ENCODE measurements at regions not wholly inside any gene's neighbourhood (a gene's known extent, or its start where the extent isn't known, plus 50 kb on each side); places are given as distances from the start of the nearest gene placed in this dataset.

DNA sequence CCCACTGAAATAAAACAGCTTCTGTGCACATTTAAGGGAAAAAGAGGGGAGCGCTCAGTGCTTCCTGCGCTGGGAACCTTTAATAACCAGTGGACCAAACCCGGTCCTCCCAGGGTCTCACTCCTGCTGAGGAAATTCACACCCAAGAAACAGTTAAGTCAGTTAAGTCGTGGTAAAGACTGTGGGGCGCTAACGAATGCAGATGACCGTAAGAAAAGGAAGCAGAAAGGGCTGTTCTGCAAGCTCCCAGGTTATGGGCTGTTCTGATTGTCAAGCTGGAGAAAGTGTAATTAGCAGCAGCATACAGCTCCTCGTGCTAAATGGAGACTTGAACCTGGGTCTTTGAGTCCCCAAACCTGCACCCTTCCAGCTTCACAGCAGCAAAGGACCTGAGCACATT is 536.6 kb downstream of the NPHP4 start:
- no peak for DNase-seq

DNA sequence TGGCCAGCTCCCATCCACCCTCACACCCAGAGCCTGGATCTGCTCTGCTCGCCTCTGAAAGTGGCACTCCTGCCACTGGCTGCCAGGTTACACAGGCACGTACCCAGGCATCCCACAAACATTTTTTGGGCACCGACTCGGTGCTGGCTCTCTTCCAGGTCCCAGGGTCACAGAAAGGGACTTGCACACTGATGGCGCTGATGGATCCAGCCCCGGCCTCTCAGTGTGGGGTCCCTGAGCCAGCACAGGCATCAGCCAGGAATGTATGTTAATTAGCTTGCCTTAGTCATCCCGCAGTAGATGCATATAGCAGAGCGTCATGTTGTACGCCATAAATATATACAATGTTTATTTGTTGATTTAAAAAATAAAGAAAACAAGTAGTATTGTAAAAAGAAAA is 537.2 kb downstream of the NPHP4 start:
- no peak for DNase-seq

DNA sequence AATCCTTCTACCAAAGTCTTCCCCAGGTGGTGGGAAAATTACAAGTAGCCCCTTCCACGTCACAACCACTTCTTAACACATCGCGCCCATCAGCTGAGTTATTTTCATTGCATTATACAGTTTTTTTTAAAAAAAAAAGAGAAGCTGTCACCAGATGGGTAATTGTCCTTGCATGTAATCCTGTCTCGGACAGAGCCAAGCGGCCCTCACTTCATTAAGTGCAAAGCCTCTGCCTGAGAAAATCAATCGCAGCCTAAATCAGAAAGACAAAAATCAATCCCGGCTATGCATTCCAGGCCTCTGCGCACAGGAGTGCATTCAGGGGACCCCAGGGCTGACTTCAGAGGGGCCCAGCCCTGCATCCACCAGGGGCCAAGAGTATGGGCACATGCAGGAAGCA is 538.9 kb downstream of the NPHP4 start:
- DNase-seq = no peak

DNA sequence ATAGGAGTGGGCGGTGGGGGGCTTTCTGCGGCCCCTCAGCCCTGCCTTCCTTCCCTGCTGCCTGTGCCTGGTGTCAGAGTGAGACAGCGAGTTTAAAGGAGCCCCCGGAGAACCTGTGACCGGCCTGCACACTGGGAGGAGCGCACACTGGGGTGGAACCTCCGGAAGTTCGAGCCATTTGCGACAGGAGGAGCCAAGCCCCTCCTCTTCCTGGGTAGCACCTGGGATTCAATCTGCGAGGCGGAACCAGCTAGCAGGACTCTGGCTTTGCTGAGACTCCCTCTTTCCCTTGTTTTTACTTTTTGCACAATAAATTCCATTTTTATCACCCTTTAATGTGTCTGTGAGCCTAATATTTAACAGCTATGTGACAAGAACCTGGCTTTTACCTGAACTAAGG is 540.6 kb downstream of the NPHP4 start:
- DNase-seq = no peak

DNA sequence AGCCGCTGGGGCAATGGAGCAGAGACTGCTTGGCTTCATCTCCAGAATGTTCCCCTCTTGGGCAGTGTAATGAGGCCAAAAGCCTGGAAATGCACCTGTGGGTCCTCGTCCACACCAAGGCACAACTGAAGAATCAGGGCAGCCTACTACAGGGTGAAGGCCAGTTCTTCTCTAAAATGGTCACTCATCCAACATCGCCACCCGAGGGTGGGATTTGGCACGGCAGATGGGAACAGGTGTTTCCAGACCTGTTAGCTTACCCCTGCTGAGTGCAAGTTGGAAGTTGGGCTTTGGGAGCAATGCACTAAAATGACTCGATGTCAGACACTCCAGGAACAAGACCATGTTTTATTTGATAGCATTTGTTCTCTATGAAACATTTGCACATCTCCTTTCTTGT is 543.7 kb downstream of the NPHP4 start:
- peak in 2 of 4 experiments; percentile 4 for DNase-seq

DNA sequence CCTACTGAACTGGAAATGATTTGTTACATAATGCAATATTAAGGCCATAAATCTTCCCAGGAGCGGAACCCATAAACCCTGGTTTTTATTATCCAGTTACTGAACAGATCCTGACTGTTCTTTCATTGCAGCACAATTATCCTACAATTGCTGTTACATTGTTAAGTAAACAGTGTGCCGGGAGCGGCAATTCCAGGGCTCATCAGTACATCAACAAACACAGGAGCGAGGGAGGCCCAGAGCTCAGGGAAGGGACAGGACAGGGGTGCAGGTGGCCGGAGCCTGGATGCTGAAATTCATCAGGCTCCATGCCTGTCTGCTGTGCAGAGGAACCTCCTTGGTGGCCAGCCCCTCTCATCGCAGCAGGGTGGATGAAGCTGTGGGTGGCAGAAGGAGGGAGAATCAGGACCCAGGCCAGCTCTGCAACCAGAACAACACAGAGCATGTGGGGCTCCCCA is 544.7 kb downstream of the NPHP4 start:
- DNase-seq = no peak

DNA sequence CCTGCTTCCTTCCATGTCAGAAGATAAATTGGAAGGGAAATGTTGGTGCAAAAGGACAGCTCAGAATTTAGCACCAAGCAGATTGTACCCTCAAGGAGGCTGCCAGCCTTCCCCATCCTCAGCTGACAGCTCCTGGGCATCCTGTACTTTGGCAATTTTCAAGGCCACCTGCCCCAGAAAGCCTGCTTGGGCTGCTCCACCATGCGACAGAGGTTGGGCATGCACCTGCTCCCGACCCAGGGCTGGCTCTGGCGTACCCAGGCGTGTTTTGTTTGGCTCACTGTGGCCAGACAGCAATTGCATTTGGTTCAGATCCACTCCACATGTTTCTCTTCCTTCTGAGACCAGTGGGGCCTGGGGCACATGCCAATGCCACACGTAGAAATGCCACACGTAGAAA is 547.8 kb downstream of the NPHP4 start:
- no peak for DNase-seq

DNA sequence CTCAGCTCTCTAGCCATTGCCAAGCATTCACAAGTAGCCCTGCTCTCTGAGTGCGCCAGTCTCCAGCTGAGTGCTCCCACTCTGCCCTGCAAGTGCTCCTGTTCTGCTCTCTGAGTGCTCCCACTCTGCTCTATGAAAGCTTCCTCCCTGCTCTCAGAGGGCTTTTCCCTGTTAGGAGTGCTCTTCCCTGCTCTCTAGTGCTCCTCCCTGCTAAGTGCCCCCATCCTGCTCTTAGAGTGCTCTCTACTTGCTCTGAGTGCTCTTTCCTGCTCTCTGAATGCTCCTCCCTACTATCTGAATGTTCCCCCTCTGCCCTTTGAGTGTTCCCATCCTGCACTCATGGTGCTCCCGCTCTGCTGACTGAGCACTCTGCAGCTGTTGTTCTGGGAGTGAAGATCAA is 555.4 kb downstream of the NPHP4 start:
- DNase-seq = no peak

DNA sequence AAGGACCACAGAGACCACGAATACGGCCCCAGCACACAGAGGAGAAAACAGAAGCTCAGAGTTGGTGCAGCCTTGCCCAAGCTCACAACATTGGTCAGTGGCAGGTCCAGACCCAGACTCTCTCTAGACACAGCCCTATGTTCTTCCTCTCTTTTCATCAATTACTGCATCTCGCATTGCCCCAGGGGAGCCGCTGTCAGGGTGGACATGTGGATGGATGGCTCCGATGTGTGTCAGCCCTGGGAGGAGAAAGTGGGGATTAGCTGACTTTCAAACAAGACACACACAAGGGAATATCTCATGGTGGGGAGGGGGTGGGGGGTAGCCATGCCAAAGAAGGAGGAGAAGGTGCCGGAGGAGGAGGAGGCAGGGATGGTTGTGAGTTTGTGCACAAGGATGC is 556.8 kb downstream of the NPHP4 start:
- no peak for DNase-seq

DNA sequence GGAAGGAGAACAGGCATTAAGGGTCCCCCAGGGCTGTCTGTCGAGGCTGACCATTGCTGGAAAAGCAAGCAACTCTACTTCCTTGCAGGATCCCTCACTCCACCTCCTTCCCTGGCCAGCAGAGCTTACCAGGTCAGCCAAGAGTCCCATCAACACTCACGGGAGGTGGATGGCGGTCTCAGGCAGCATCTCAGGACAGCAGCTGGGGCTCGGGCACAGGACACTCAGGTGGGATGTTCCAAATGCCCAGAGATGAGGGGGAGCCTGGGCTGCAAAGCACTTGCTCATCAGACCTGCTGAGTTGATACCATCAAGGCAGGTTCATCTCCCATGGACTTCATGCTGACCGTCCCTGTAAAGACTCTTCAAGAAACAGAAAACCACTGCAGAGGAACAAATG is 559.8 kb downstream of the NPHP4 start:
- no peak for DNase-seq

DNA sequence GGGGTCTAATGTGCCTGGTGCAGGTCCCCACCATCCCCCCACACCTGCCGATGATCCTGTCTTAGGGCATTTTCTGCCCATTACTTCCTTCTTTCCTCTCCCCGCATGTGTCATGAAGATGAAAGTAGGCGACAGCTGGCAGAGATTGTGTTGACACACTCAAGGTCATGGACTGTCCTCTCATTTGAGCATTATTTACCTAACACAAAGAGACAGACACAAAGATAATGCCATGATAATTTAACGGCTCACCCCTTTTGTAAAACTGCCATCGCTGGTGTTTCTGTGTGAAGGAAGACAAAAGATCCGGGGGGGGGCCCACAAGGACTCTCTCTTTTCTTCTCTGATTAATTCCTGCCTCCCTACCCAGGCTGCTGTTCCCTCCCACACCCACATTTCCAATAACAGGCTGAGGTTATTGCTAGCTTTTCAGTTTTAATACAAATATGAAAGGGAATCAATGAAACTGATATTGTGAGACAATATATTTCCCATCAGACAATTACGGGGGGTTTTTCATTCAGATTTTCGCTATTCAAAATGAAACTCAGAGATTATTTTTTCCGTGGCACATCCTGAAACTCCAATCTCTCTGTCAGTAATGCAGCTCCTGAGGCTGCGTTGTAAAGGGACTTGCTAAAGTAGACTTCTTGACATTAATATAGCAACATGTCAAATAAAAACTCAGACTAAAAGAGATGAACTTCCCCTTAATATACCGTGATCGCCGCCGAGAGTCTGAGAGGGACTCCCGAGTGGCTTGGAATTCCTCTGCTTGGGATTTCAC is 561.1 kb downstream of the NPHP4 start:
- no peak for DNase-seq

DNA sequence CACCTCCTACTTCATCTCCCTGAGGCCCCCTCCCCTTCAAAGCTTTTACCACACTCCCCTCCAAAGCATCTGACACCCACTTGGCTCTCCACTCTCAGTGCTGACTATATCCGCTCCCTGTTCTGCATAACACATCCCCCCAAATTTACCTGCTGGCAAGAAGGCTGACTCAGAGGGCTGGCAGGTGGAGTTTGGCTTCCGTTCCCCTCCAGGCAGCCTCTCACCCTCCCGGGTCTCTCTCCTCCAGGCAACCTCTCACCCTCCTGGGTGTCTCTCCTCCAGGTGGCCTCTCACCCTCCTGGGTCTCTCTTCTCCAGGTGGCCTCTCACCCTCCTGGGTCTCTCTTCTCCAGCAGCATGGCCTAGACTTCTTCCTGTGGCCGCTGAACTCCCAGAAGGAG is 562.1 kb downstream of the NPHP4 start:
- no peak for DNase-seq

DNA sequence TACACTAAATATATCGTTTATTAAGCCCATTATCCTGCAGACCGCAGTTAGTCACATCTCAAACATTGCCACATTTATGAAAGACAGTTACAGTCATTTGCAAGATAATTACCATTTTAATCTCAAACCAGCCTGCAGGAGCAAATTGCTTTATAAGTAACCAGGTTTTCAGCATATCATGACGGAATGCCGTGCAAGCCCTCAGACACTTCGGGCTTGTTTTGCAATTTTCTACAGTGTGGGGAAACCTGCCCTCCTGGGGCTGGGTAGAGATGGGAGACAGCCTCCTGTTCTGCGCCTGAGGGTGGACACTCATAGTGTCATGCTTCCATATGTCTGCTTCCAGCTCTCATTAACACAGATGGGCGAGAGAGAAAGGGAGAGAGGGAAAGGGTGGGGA is 563.9 kb downstream of the NPHP4 start:
- no peak for DNase-seq

DNA sequence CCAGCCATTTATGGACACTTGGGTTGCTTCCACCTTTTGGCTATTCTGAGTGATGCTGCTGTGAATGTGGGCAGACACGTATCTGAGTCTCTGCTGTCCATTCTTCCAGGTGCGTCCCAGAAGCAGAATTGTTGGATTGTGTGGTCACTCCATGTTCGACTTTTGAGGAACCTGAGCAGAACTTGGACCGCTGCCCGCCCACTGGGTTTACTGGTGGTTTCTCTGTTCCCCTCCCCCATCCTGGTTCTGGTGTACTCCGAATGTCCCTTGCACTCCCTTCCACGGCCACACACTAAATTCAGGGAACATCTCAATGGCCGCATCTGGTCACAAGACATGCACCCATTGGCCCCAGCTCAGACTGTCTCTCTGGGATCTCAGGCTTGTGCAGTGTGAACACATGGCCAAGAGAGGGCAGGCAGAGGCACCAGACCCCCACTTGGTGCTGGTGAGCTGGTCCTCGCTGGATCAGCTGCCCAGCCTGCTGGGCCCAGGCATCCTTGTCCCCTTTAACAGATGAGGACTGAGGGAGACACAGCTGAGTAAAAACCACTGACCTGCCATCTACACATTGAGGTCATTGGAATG is 565.1 kb downstream of the NPHP4 start:
- no peak for DNase-seq

DNA sequence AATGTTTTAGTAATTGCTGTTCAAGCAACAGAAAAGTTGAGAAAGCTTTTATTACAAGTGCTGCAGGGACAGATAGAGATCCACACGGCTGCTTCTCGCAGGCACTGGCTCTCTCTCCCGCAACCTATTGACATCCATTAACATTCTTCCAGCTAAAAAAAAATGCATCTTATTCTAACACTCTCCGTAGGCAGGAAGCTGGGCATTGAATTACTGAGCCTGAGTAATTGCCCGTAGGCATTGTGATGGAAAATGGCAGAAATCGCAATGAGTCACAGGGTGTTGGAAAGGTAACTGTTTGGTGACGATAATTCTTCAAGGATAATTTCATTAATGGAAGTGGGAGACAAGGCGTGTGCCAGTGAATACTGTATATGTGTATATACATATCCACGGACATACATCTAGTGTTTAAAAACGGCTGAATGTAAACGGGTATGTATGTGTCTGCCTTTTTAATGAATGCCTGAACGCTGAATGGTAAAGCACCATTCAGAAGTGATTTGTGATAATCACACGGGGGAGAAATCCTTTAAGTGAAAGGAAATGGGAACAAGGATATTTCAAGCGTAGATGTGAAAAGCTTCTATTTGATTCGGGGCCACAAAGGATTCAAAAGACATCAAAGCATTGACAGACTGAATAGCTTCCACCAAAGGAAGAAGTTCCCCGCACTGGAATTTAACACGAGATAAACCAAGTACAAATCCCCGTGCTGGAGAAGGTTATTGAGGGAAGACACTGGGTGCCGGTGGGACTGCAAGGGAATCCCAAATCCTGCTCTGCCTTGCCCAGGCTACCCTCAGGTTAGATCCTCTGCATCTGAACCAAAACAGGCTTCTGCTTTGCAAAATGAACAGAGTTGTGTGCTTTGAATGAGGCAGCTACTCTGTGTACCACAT is 567.2 kb downstream of the NPHP4 start:
- DNase-seq = no peak

DNA sequence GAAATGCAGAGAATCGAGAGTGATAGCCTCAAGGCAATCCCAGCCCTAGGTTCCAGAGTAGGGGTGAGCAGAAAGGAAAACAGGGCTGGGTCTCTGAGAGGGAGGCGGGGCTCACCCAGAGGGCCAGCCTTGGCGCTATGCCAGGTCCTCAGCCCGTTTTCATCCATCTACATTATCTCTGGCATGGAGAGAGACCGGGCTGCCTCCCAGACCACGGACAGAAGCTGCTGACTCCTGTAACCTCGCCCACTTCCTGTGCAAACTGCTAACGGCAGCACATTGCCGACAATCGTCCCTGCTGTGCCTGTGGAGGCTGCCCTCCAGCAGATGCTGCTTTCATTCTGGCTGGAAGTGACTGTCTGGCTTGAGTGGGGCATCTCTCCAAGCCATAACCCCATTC is 569.1 kb downstream of the NPHP4 start:
- peak in 2 of 4 experiments; percentile 3 to 10 for DNase-seq

DNA sequence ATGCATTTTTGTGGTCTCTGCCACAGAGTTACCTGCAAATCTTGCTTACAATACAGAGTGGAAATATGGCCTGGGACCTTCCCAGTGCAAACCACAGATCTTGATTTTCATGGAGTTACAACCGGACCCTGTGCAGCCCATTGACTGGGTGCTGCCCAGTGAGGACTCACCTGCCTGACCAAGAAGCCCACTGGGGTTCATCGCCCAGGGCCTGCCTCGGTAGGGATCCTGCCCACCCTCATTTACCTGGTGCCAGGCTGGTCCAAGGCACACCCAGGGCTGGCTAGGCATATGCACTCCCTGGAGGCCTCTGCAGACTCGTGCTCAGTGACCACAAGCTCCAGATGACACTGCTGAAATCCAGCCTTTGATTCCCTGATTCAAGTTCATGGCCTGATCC is 572.7 kb downstream of the NPHP4 start:
- no peak for DNase-seq

DNA sequence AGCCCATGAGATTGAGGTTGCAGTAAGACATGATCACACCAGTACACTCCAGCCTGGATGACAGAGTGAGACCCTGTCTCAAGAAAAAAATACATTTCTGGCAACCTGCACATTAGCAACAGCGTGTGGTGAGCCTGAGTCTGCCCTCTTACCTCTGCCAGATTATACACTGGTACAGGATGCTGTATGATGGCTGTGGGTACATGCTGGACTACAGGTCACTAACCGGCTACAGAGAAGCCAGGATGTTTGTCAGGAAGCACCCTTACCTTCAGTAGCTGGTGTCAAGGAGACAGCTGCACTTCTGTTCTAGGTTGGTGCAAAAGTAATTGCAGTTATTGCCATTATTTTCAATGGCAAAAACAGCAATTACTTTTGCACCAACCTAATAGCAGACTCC is 575.7 kb downstream of the NPHP4 start:
- DNase-seq = no peak

DNA sequence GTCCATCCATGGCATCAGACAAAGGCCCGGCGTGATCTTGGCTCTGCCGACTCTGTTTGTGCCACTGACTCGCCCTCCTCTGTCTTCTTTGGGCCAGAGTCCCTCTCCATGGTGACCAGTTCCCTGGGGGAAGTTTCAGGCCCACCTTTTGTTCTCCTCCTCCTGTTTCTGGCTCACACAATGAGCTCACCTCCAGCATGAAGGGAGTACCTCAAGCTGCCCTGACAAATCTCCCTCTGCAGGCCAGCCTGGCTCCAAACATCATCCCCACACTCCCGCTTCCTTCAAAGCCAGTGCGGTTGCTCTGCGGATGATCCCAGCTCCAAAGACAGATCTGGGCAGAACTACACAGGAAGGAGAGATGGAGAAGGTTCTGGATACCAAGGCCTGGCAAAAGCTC is 576.6 kb downstream of the NPHP4 start:
- DNase-seq = no peak

DNA sequence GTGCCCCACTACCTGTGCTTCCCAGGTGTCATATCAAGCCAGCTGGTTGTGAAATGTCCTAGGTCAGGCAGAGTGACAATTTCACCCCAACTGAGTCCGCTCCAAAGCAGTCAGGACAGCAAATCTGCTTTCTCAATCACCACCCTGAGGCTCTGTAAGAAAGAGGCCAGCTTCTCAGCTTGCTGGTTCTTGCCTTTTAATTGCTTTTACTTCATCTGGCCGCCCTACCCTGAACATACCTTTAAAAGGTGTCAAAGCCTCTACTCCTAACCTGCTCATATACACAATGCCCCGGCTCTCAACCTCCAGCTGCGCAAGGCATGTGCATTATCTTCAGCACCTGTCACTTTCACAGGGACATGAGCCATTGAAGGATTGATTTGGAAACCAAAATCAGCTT is 581.6 kb downstream of the NPHP4 start:
- DNase-seq = no peak

DNA sequence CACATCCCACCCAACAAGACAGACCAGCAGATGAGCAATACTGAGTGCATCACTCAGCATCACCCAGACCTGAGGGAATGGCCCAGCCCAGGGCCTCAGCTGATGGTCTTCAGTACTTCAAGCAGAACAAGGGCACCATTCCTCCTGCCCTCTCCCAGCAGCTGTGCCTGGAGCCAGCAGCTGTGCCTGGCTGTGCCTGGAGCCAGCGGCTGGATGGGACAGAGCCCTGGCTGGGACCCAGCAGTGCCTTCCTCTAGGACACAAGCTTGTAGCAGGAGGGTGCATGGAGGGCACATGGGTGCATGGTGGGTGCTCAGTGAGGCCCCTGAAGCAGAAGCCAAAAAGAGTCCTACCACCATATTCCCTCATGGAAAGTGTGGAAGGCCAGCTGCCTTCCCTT is 583.8 kb downstream of the NPHP4 start:
- no peak for DNase-seq

DNA sequence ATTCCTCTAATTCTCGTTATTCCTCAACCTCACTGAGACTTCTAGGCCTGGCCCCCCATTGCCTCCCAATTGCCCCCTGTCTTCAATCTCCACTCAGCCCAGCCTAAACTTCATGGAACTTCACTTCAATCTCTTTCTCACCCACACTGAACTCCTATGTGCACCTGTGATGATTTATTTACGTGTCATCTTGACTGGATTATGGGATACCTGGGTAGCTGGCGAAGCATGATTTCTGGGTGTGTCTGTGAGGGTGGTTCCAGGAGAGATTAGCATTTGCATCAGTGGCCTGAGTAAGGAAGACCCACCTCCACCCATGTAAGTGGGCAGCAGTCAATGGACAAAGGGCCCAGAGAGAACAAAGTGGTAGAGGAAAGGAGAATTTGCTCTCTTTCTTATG is 587.0 kb downstream of the NPHP4 start:
- no peak for DNase-seq

DNA sequence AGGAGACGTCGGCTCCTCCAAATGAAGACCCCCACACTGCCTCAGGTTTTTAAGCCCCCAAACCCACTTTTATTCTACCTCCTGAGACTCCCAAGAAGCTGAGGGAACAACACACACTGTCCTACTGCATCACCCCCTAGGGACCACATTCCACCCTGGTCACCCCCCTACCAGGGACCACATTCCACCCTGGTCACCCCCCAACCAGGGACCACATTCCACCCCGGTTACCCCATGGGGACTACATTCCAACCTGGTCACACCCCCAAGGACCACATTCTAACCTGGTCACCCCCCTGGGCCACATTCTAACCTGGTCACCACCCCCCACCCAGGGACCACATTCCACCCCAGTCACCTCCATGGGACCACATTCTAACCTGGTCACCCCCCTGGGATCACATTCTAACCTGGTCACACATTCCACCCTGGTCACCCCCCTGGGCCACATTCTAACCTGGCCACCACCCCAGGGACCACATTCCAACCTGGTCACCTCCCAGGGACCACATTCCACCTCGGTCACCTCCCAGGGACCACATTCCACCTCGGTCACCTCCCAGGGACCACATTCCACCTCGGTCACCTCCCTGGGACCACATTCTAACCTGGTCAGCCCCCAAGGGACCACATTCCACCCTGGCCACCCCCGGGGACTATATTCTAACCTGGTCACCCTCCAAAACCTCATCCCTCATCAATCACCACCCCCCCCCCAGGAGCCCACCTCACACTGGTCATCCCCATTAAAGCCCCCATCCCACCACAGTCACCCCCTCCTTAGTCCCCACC is 587.6 kb downstream of the NPHP4 start:
- no peak for DNase-seq

All from activated naive CD4-positive, alpha-beta T cell (primary cell).